CD14-positive monocyte (primary cell): ENCODE measurements at regions not wholly inside any gene's neighbourhood (a gene's known extent, or its start where the extent isn't known, plus 50 kb on each side); places are given as distances from the start of the nearest gene placed in this dataset.

Experiments
- DNase-seq, 3 donors: peaks; one replicate each; pipeline ENCODE4 v3.0.0-alpha.2; 2011 to 2022
- H2AFZ ChIP-seq: 2 replicates; pipeline ENCODE4 v1.6.0; 2012; ENCODE audit warnings: mild to moderate bottlenecking, low read depth, low read length, inconsistent platforms; ENCODE audit not compliant: insufficient read depth, poor library complexity, severe bottlenecking
- H3K27ac ChIP-seq, 2 donors: 1 replicate in 1 of 2; 2 replicates in 1 of 2; pipeline ENCODE4 v1.5.1; 2012 to 2013; ENCODE audit warnings: low read length in 2 of 2, control low read depth in 1 of 2, inconsistent platforms in 1 of 2, low read depth in 1 of 2, mild to moderate bottlenecking in 1 of 2
- H3K27me3 ChIP-seq, 2 donors: one replicate each; pipeline versions ENCODE4 v1.6.0 to v1.6.1; 2011 to 2013; ENCODE audit warnings: low read length in 2 of 2; ENCODE audit not compliant: control insufficient read depth in 2 of 2, insufficient read depth in 2 of 2
- H3K36me3 ChIP-seq, 2 donors: replicated peaks in 1 of 2; 1 replicate in 1 of 2; 2 replicates in 1 of 2; pipeline versions ENCODE4 v1.5.1 to v1.6.1; 2012 to 2013; ENCODE audit warnings: low read length in 2 of 2, control low read depth in 1 of 2, inconsistent platforms in 1 of 2, mild to moderate bottlenecking in 1 of 2; ENCODE audit not compliant: insufficient read depth in 2 of 2, control insufficient read depth in 1 of 2
- H3K4me1 ChIP-seq, 2 donors: 1 replicate in 1 of 2; 2 replicates in 1 of 2; pipeline versions ENCODE4 v1.5.1 to v1.6.1; 2012 to 2013; ENCODE audit warnings: low read length in 2 of 2, control low read depth in 1 of 2, inconsistent platforms in 1 of 2, mild to moderate bottlenecking in 1 of 2, moderate library complexity in 1 of 2; ENCODE audit not compliant: insufficient read depth in 2 of 2, control insufficient read depth in 1 of 2
- H3K4me2 ChIP-seq: replicated peaks from 2 replicates; pipeline ENCODE3; 2012; ENCODE audit warnings: low read length, moderate library complexity, mild to moderate bottlenecking; ENCODE audit not compliant: poor library complexity, severe bottlenecking; ENCODE audit errors: extremely low read depth
- H3K4me3 ChIP-seq, 3 experiments: fragments of 200-600 bp in 1 of 3; sonication (generic) in 1 of 3; replicated peaks in 1 of 3; 1 replicate in 2 of 3; 2 replicates in 1 of 3; pipeline ENCODE4 v1.5.1; 2011 to 2013; ENCODE audit warnings: low read length in 3 of 3, mild to moderate bottlenecking in 3 of 3, control low read depth in 2 of 3, low read depth in 2 of 3, inconsistent platforms in 1 of 3, moderate library complexity in 1 of 3
- H3K79me2 ChIP-seq: 2 replicates; pipeline ENCODE4 v1.6.0; 2012; ENCODE audit warnings: mild to moderate bottlenecking, control low read depth, inconsistent platforms, low read length, moderate library complexity; ENCODE audit not compliant: insufficient read depth
- H3K9ac ChIP-seq: 2 replicates; pipeline ENCODE4 v1.6.0; 2017; ENCODE audit warnings: low read length, mild to moderate bottlenecking; ENCODE audit not compliant: insufficient read depth, poor library complexity, severe bottlenecking
- H3K9me3 ChIP-seq, 2 donors: replicated peaks in 1 of 2; 1 replicate in 1 of 2; 2 replicates in 1 of 2; pipeline versions ENCODE4 v1.5.1 to v1.6.1; 2012 to 2013; ENCODE audit warnings: low read length in 2 of 2, control low read depth in 1 of 2; ENCODE audit not compliant: control insufficient read depth in 1 of 2, insufficient read depth in 1 of 2
- H4K20me1 ChIP-seq: 2 replicates; pipeline ENCODE4 v1.6.0; 2012; ENCODE audit warnings: mild to moderate bottlenecking, low read length, control low read depth, moderate library complexity; ENCODE audit not compliant: insufficient read depth
- H3K27ac Mint-ChIP-seq, 7 donors: one replicate each; pipeline ENCODE4 v1.8.0; 2020; ENCODE audit warnings: mild to moderate bottlenecking in 7 of 7, mixed read lengths in 7 of 7, moderate library complexity in 6 of 7, inconsistent platforms in 2 of 7
- H3K27me3 Mint-ChIP-seq, 3 donors: one replicate each; pipeline ENCODE4 v1.8.0; 2021 to 2022; ENCODE audit warnings: low read depth in 3 of 3, mild to moderate bottlenecking in 3 of 3, mixed read lengths in 3 of 3, moderate library complexity in 3 of 3, inconsistent platforms in 1 of 3
- H3K36me3 Mint-ChIP-seq, 2 donors: one replicate each; pipeline ENCODE4 v1.8.0; 2020; ENCODE audit warnings: mixed read lengths in 2 of 2, inconsistent platforms in 1 of 2, mild to moderate bottlenecking in 1 of 2
- H3K4me1 Mint-ChIP-seq: one replicate; pipeline ENCODE4 v1.8.0; 2020; ENCODE audit warnings: mild to moderate bottlenecking, mixed read lengths
- H3K4me3 Mint-ChIP-seq, 2 donors: one replicate each; pipeline ENCODE4 v1.8.0; 2020; ENCODE audit warnings: mild to moderate bottlenecking in 2 of 2, mixed read lengths in 2 of 2, moderate library complexity in 1 of 2
- H3K9me3 Mint-ChIP-seq, 7 donors: one replicate each; pipeline ENCODE4 v1.8.0; 2020 to 2022; ENCODE audit warnings: mixed read lengths in 7 of 7, mild to moderate bottlenecking in 6 of 7, moderate library complexity in 6 of 7, inconsistent platforms in 2 of 7
- WGBS: methylation state at CpG from one replicate; pipeline ENCODE4 v1.1.5; 2013; ENCODE audit warnings: missing lambda C conversion rate; ENCODE audit not compliant: insufficient coverage; 5-methylcytosine and 5-hydroxymethylcytosine counted together
- intact Hi-C, 2 donors: fragments of 100-400 bp; cut with micrococcal nuclease; formaldehyde crosslinking; loops; one replicate each; pipeline versions ENCODE4 v1.15.0 to v1.15.1; 2023
- TF ChIP-seq, protein P1 (sequence below): fragments of 200-600 bp; IDR thresholded peaks from one replicate; pipeline ENCODE4 v1.8.0; 2022; ENCODE audit warnings: antibody characterized with exemption, mild to moderate bottlenecking

DNA sequence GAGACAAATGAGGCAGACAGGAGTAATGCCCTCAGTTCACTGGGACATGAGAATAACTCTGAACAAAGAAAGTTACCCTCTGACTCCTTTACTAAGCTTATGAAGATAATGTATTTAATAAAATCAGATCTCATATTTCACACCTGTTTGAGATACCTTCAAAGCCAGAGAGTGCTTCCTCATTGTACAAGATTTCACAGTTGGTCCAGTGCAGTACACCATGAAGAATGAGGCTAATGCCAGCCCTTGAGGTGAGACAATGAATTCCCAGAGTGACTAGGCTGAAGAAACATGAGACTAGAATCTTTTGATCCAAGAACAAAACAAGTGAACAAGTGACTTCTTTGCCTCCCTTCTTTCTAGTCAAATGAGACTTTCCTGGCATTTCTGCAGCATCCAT lies 1133.8 kb downstream of the TUSC7 start:
- Histone ChIP-seq H3K27ac (no peak overlapping the region), H3K9ac (no peak overlapping the region), H4K20me1 (no peaks in the 10 kb centered on the region), H3K4me1 (no peaks in the 10 kb centered on the region), H3K79me2 (no peaks in the 10 kb centered on the region), H3K4me3 (no peak overlapping the region), H3K27me3 (no peaks in the 10 kb centered on the region), H2AFZ (no peak overlapping the region), H3K36me3 (no peaks in the 10 kb centered on the region), H3K9me3 (no peaks in the 10 kb centered on the region), H3K4me2 (no peak overlapping the region)
- H3K4me3 Mint-ChIP-seq: no peak overlapping the region
- H3K9me3 Mint-ChIP-seq: peaks cover 0 to 5% (median 0%) of the 10 kb centered on the region in 7 donors
- intact Hi-C loops: no loop called here
- no peaks in the 10 kb centered on the region for H3K4me1 Mint-ChIP-seq
- no peak overlapping the region for H3K27ac Mint-ChIP-seq
- no peak for DNase-seq
- H3K27me3 Mint-ChIP-seq: peaks cover 0 to 2% (median 1%) of the 10 kb centered on the region in 3 donors
- no peaks in the 10 kb centered on the region for H3K36me3 Mint-ChIP-seq
- TF ChIP-seq, protein P1, sequence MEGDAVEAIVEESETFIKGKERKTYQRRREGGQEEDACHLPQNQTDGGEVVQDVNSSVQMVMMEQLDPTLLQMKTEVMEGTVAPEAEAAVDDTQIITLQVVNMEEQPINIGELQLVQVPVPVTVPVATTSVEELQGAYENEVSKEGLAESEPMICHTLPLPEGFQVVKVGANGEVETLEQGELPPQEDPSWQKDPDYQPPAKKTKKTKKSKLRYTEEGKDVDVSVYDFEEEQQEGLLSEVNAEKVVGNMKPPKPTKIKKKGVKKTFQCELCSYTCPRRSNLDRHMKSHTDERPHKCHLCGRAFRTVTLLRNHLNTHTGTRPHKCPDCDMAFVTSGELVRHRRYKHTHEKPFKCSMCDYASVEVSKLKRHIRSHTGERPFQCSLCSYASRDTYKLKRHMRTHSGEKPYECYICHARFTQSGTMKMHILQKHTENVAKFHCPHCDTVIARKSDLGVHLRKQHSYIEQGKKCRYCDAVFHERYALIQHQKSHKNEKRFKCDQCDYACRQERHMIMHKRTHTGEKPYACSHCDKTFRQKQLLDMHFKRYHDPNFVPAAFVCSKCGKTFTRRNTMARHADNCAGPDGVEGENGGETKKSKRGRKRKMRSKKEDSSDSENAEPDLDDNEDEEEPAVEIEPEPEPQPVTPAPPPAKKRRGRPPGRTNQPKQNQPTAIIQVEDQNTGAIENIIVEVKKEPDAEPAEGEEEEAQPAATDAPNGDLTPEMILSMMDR: no peak

- H3K4me1 Mint-ChIP-seq: no peaks in the 10 kb centered on the region
- H3K4me3 Mint-ChIP-seq: no peak overlapping the region
- H3K27ac Mint-ChIP-seq: no peak overlapping the region
- Histone ChIP-seq H3K9me3 (no peaks in the 10 kb centered on the region), H3K27me3 (no peaks in the 10 kb centered on the region), H3K79me2 (no peaks in the 10 kb centered on the region), H4K20me1 (no peaks in the 10 kb centered on the region), H3K4me1 (no peaks in the 10 kb centered on the region), H3K4me3 (no peak overlapping the region), H3K27ac (no peak overlapping the region), H2AFZ (no peak overlapping the region), H3K4me2 (no peak overlapping the region), H3K36me3 (no peaks in the 10 kb centered on the region), H3K9ac (no peak overlapping the region)
- intact Hi-C loops: no loop called here
- peaks cover 0 to 1% (median 0%) of the 10 kb centered on the region in 7 donors for H3K9me3 Mint-ChIP-seq
- peaks cover 0 to 1% (median under 1%) of the 10 kb centered on the region in 3 donors for H3K27me3 Mint-ChIP-seq
- WGBS: no CpG with 5 or more reads among the region's 2 CpGs
- H3K36me3 Mint-ChIP-seq: no peaks in the 10 kb centered on the region
- DNase-seq: no peak
- TF ChIP-seq, protein P1: no peak
Observed at GRCh38 chr3:117844676-117845075, 1135.1 kb downstream of the TUSC7 start.
